WERI-Rb-1 (cell line): ENCODE measurements at regions not wholly inside any gene's neighbourhood (a gene's known extent, or its start where the extent isn't known, plus 50 kb on each side); places are given as distances from the start of the nearest gene placed in this dataset.
A peak's percentile ranks its signal among the peaks of the same experiment; 100 is the strongest.

Source experiments
- DNase-seq: peaks from one replicate; pipeline ENCODE4 v3.0.0-alpha.2; 2020
- H3K27ac ChIP-seq: fragments of 250-450 bp; sonication (Bioruptor Pico); 2 replicates; pipeline ENCODE4 v1.5.1; 2020; ENCODE audit warnings: mild to moderate bottlenecking, moderate library complexity
- H3K27me3 ChIP-seq: fragments of 250-450 bp; sonication (Bioruptor Pico); 2 replicates; pipeline ENCODE4 v1.5.1; 2021; ENCODE audit warnings: mild to moderate bottlenecking, low read depth, moderate library complexity; ENCODE audit not compliant: insufficient read depth, severe bottlenecking
- H3K36me3 ChIP-seq: fragments of 250-450 bp; sonication (Bioruptor Pico); 2 replicates; pipeline ENCODE4 v1.5.1; 2020; ENCODE audit warnings: mild to moderate bottlenecking, moderate library complexity
- H3K4me3 ChIP-seq: 2 replicates; pipeline ENCODE4 v1.5.1; 2011; ENCODE audit warnings: low read depth, mild to moderate bottlenecking, control low read depth, low read length
- H3K9me3 ChIP-seq: fragments of 250-450 bp; sonication (Bioruptor Pico); 2 replicates; pipeline ENCODE4 v1.5.1; 2021; ENCODE audit warnings: mild to moderate bottlenecking, moderate library complexity; ENCODE audit not compliant: severe bottlenecking
- CTCF ChIP-seq: IDR thresholded peaks from 2 replicates; pipeline ENCODE4 v1.5.1; 2011; ENCODE audit warnings: low read depth, mild to moderate bottlenecking, control low read depth, inconsistent platforms, low read length

GRCh38 chr1:43067977-43068751 lies 103.9 kb downstream of the EBNA1BP2 start:
- Histone ChIP-seq H3K27ac (peak overlapping the region; percentile 88), H3K4me3 (peak overlapping the region; percentile 35), H3K27me3 (no peaks in the 10 kb centered on the region), H3K36me3 (no peaks in the 10 kb centered on the region), H3K9me3 (no peaks in the 10 kb centered on the region)
- TF ChIP-seq CTCF: no peak
- DNase-seq: peak; percentile 74

GRCh38 chr1:43067233-43067745 lies 104.8 kb downstream of the EBNA1BP2 start:
- no peak overlapping the region for H3K4me3 ChIP-seq
- DNase-seq: no peak
- H3K27me3 ChIP-seq: no peaks in the 10 kb centered on the region
- peak overlapping the region; percentile 88 for H3K27ac ChIP-seq
- no peak for TF ChIP-seq CTCF
- H3K36me3 ChIP-seq: no peaks in the 10 kb centered on the region
- no peaks in the 10 kb centered on the region for H3K9me3 ChIP-seq

- no peak overlapping the region for H3K4me3 ChIP-seq
- H3K27ac ChIP-seq: peak overlapping the region; percentile 88
- no peaks in the 10 kb centered on the region for H3K9me3 ChIP-seq
- no peaks in the 10 kb centered on the region for H3K36me3 ChIP-seq
- TF ChIP-seq CTCF: no peak
- DNase-seq: peak; percentile 96
- H3K27me3 ChIP-seq: no peaks in the 10 kb centered on the region
Measured at GRCh38 chr1:43066578-43066977, 105.5 kb downstream of the EBNA1BP2 start.

- H3K36me3 ChIP-seq: no peaks in the 10 kb centered on the region
- TF ChIP-seq CTCF: no peak
- H3K27me3 ChIP-seq: no peaks in the 10 kb centered on the region
- H3K9me3 ChIP-seq: no peaks in the 10 kb centered on the region
- no peak for DNase-seq
- H3K4me3 ChIP-seq: no peak overlapping the region
- peak overlapping the region; percentile 88 for H3K27ac ChIP-seq
Measured at GRCh38 chr1:43065616-43066399, 106.3 kb downstream of the EBNA1BP2 start.

GRCh38 chr1:43065191-43065590 lies 106.5 kb upstream of the SLC2A1 start:
- DNase-seq: no peak
- TF ChIP-seq CTCF: no peak
- Histone ChIP-seq H3K27me3 (no peaks in the 10 kb centered on the region), H3K36me3 (no peaks in the 10 kb centered on the region), H3K27ac (no peak overlapping the region), H3K4me3 (no peak overlapping the region), H3K9me3 (no peaks in the 10 kb centered on the region)
